D721Med (cell line): ENCODE measurements at regions not wholly inside any gene's neighbourhood (a gene's known extent, or its start where the extent isn't known, plus 50 kb on each side); places are given as distances from the start of the nearest gene placed in this dataset.

ENCODE experiments used
- DNase-seq: peaks from one replicate; pipeline ENCODE4 v3.0.0; 2011; ENCODE audit warnings: low spot score; ENCODE audit not compliant: insufficient read length
- FAIRE-seq: peaks from 2 replicates; lab custom pipeline; 2011; peaks lifted over from hg19 to GRCh38; lab: Jason Lieb, UNC
- CTCF ChIP-seq: IDR thresholded peaks from 2 replicates; pipeline ENCODE4 v1.5.1; 2012; ENCODE audit warnings: mild to moderate bottlenecking, control low read depth; ENCODE audit not compliant: insufficient read depth; ENCODE audit errors: missing control alignments

- DNase-seq (no peak), FAIRE-seq (no peak)
- TF ChIP-seq CTCF, result no peak
Observed at GRCh38 chr6:145544041-145544440, 191.3 kb downstream of the EPM2A start.

- no peak for FAIRE-seq
- TF ChIP-seq CTCF, result no peak
- DNase-seq, result no peak
Observed at GRCh38 chr6:145544514-145544913, 190.8 kb downstream of the EPM2A start.

GRCh38 chr6:145546265-145546664 lies 189.1 kb downstream of the EPM2A start:
- TF ChIP-seq CTCF, result no peak
- no peak for DNase-seq
- FAIRE-seq, result no peak

GRCh38 chr6:145547594-145548335 lies 187.6 kb downstream of the EPM2A start:
- FAIRE-seq (no peak), DNase-seq (no peak)
- TF ChIP-seq CTCF, result no peak

- TF ChIP-seq CTCF, result no peak
- FAIRE-seq, result no peak
- DNase-seq, result no peak
Observed at GRCh38 chr6:145548933-145549648, 186.2 kb downstream of the EPM2A start.

- TF ChIP-seq CTCF, result no peak
- no peak for FAIRE-seq
- no peak for DNase-seq
Observed at GRCh38 chr6:145551164-145551563, 184.2 kb downstream of the EPM2A start.

GRCh38 chr6:145555084-145555483 lies 180.2 kb downstream of the EPM2A start:
- FAIRE-seq (no peak), DNase-seq (no peak)
- no peak for TF ChIP-seq CTCF
